Right lobe of liver (tissue), 4 donors: ENCODE measurements at regions not wholly inside any gene's neighbourhood (a gene's known extent, or its start where the extent isn't known, plus 50 kb on each side); places are given as distances from the start of the nearest gene placed in this dataset.

ENCODE experiments used
- CTCF ChIP-seq, 4 donors: fragments of 200-600 bp in 3 of 4; fragments of 450-650 bp in 1 of 4; IDR thresholded peaks; one replicate each; pipeline versions ENCODE4 v1.5.1 to v1.8.0; 2016 to 2022; ENCODE audit warnings: antibody characterized with exemption in 4 of 4, mild to moderate bottlenecking in 2 of 4
- POLR2A ChIP-seq: fragments of 450-650 bp; IDR thresholded peaks from one replicate; pipeline ENCODE4 v1.6.1; 2017; ENCODE audit warnings: antibody characterized with exemption, mild to moderate bottlenecking
- donor health status: DM: no; HTN: no; CAD: no.
- donor health status: DM: no; HTN: no; CAD: no.
- donor health status: DM: no; HTN: yes; CAD: no.

GRCh38 chr12:74963304-74963703, 246.3 kb downstream of the KCNC2 start:
- TF ChIP-seq CTCF (IDR thresholded peaks at IDR 0.05) = no peak
- TF ChIP-seq POLR2A = no peak
